OCI-LY7 (cell line): ENCODE measurements at regions not wholly inside any gene's neighbourhood (a gene's known extent, or its start where the extent isn't known, plus 50 kb on each side); places are given as distances from the start of the nearest gene placed in this dataset.

Source experiments
- BruUV-seq: library from RNA; stranded (reverse); fragments of 400-500 nt; replicated peaks from 2 replicates; lab custom pipeline; 2021; lab: Mats Ljungman, UMichigan
- CTCF ChIA-PET: fragments of 300-600 bp; sonication (Branson Sonifier 250); formaldehyde crosslinking; loops from one replicate; lab custom pipeline; 2022; ENCODE audit warnings: antibody characterized with exemption; ENCODE audit not compliant: unreplicated experiment; lab: Charles Lee
- POLR2A ChIA-PET: fragments of 300-600 bp; sonication (Branson Sonifier 250); formaldehyde crosslinking; loops from one replicate; lab custom pipeline; 2022; ENCODE audit warnings: antibody characterized with exemption; lab: Charles Lee
- DNase-seq: peaks from one replicate; pipeline ENCODE4 v3.0.0-alpha.2; 2015; ENCODE audit warnings: low spot score
- H2AFZ ChIP-seq: fragments of 200-600 bp; sonication (generic), shearing (Covaris generic); 2 replicates; pipeline ENCODE4 v1.6.1; 2014; ENCODE audit warnings: mild to moderate bottlenecking, antibody characterized with exemption, low read length, moderate library complexity
- H3K27ac ChIP-seq: fragments of 200-600 bp; sonication (generic); 2 replicates; pipeline ENCODE4 v1.5.1; 2014; ENCODE audit warnings: mixed run types, low read depth, mild to moderate bottlenecking, moderate library complexity, low read length, inconsistent platforms; ENCODE audit not compliant: poor library complexity, severe bottlenecking
- H3K36me3 ChIP-seq: fragments of 200-600 bp; sonication (generic); 2 replicates; pipeline ENCODE4 v1.6.1; 2014; ENCODE audit warnings: mild to moderate bottlenecking, antibody characterized with exemption, low read length, moderate library complexity, mixed read lengths; ENCODE audit not compliant: insufficient read depth
- H3K4me1 ChIP-seq: fragments of 200-600 bp; sonication (generic); 2 replicates; pipeline ENCODE4 v1.5.1; 2014; ENCODE audit warnings: mild to moderate bottlenecking, low read length; ENCODE audit not compliant: insufficient read depth, poor library complexity, severe bottlenecking
- H3K4me2 ChIP-seq: fragments of 200-600 bp; sonication (generic); 2 replicates; pipeline ENCODE4 v1.6.1; 2014; ENCODE audit warnings: mild to moderate bottlenecking, low read length
- H3K4me3 ChIP-seq: fragments of 200-600 bp; sonication (generic); 2 replicates; pipeline ENCODE4 v1.5.1; 2014; ENCODE audit warnings: mild to moderate bottlenecking, low read depth, low read length; ENCODE audit not compliant: poor library complexity, severe bottlenecking
- H3K79me2 ChIP-seq: fragments of 200-600 bp; sonication (generic); 2 replicates; pipeline ENCODE4 v1.6.1; 2016; ENCODE audit warnings: low read depth, mild to moderate bottlenecking, low read length, moderate library complexity, mixed read lengths; ENCODE audit not compliant: insufficient read depth
- H3K9me2 ChIP-seq: fragments of 200-600 bp; sonication (generic); 2 replicates; pipeline ENCODE4 v1.6.1; 2016; ENCODE audit warnings: mild to moderate bottlenecking, low read length, mixed read lengths; ENCODE audit not compliant: insufficient read depth
- H3K9me3 ChIP-seq: fragments of 200-600 bp; sonication (generic); 2 replicates; pipeline ENCODE4 v1.6.1; 2014; ENCODE audit warnings: mild to moderate bottlenecking, mixed run types, low read length, mixed read lengths
- H4K20me1 ChIP-seq: fragments of 200-600 bp; sonication (generic); 2 replicates; pipeline ENCODE4 v1.6.1; 2014; ENCODE audit warnings: mild to moderate bottlenecking, antibody characterized with exemption, low read length, moderate library complexity, mixed read lengths; ENCODE audit not compliant: insufficient read depth
- EZH2phosphoT487 ChIP-seq: fragments of 200-600 bp; sonication (generic); IDR thresholded peaks from 2 replicates; pipeline ENCODE4 v1.6.1; 2018; ENCODE audit warnings: low read depth, borderline replicate concordance, mild to moderate bottlenecking, mixed run types, antibody characterized with exemption, low read length, moderate library complexity, mixed read lengths
- intact Hi-C: fragments of 100-400 bp; cut with micrococcal nuclease; formaldehyde crosslinking; loops from one replicate; pipeline ENCODE4 v1.10.0; 2022; ENCODE audit not compliant: unreplicated experiment
- TF ChIP-seq, protein P1 (sequence below): fragments of 200-600 bp; sonication (generic); conservative IDR thresholded peaks from 2 replicates; pipeline ENCODE4 v1.5.1; 2014; ENCODE audit warnings: mild to moderate bottlenecking, antibody characterized with exemption, low read length, moderate library complexity, mixed read lengths

- no TSS peak for BruUV-seq
- H3K36me3 ChIP-seq = no peaks in the 10 kb centered on the region
Observed at GRCh38 chr7:68256295-68256694, 1259.7 kb downstream of the TYW1 start.

GRCh38 chr7:68258609-68259008, 1262.0 kb downstream of the TYW1 start:
- H3K4me3 ChIP-seq = no peak overlapping the region
- H3K79me2 ChIP-seq = no peaks in the 10 kb centered on the region
- no peaks in the 10 kb centered on the region for H3K9me3 ChIP-seq
- intact Hi-C loops = no loop called here
- DNase-seq = no peak
- no peaks in the 10 kb centered on the region for H3K4me1 ChIP-seq
- CTCF ChIA-PET = no interaction called here
- no peak overlapping the region for H3K4me2 ChIP-seq
- no TSS peak for BruUV-seq
- H4K20me1 ChIP-seq = no peaks in the 10 kb centered on the region
- POLR2A ChIA-PET = no interaction called here
- no peaks in the 10 kb centered on the region for H3K36me3 ChIP-seq
- no peak overlapping the region for H2AFZ ChIP-seq
- TF ChIP-seq, protein P1, sequence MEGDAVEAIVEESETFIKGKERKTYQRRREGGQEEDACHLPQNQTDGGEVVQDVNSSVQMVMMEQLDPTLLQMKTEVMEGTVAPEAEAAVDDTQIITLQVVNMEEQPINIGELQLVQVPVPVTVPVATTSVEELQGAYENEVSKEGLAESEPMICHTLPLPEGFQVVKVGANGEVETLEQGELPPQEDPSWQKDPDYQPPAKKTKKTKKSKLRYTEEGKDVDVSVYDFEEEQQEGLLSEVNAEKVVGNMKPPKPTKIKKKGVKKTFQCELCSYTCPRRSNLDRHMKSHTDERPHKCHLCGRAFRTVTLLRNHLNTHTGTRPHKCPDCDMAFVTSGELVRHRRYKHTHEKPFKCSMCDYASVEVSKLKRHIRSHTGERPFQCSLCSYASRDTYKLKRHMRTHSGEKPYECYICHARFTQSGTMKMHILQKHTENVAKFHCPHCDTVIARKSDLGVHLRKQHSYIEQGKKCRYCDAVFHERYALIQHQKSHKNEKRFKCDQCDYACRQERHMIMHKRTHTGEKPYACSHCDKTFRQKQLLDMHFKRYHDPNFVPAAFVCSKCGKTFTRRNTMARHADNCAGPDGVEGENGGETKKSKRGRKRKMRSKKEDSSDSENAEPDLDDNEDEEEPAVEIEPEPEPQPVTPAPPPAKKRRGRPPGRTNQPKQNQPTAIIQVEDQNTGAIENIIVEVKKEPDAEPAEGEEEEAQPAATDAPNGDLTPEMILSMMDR = no peak
- TF ChIP-seq EZH2phosphoT487 = no peak
- H3K27ac ChIP-seq = no peak overlapping the region
- H3K9me2 ChIP-seq = no peaks in the 10 kb centered on the region

More at GRCh38 chr7:68256295-68256694, 1259.7 kb downstream of the TYW1 start:
- intact Hi-C loops = no loop called here
- H3K4me2 ChIP-seq = no peak overlapping the region
- H3K4me1 ChIP-seq = no peaks in the 10 kb centered on the region
- TF ChIP-seq, protein P1 = no peak
- no peak for TF ChIP-seq EZH2phosphoT487
- H3K27ac ChIP-seq = no peak overlapping the region
- POLR2A ChIA-PET = interaction anchor here (0.6 kb wide), 1 partner anchor 11 kb away, joined by 4 read pairs; no protein-coding TSS in a partner anchor
- no peak for DNase-seq
- CTCF ChIA-PET = no interaction called here
- H3K4me3 ChIP-seq = no peak overlapping the region
- no peak overlapping the region for H2AFZ ChIP-seq
- no peaks in the 10 kb centered on the region for H3K9me2 ChIP-seq
- no peaks in the 10 kb centered on the region for H3K79me2 ChIP-seq
- H3K9me3 ChIP-seq = no peaks in the 10 kb centered on the region
- no peaks in the 10 kb centered on the region for H4K20me1 ChIP-seq

DNA sequence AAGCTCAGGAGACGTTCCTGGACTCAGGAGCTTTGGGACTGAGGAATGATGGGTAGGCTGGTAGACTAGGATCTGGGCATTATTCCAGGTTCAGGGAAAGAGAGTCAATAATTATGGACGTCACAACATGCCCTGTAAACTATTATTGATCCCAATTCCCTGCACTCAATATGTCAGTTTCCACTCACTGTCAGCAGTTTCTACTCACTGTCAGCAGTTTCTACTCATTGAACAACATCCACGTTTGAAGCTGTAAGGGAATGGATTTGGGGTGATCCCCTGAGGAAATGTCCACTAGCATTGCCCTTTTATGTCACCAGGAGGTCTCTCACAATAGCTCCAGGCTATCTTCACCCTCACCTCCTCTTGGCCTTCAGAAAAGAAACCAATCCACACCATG, 1268.6 kb downstream of the TYW1 start:
- intact Hi-C loops = no loop called here
- Histone ChIP-seq H3K4me2 (no peak overlapping the region), H3K79me2 (no peaks in the 10 kb centered on the region), H3K9me2 (no peaks in the 10 kb centered on the region), H2AFZ (no peak overlapping the region), H3K27ac (no peak overlapping the region), H3K4me1 (no peaks in the 10 kb centered on the region), H3K36me3 (no peaks in the 10 kb centered on the region), H3K9me3 (0 out of 2 replicates have a peak, but pooled peaks cover 8% of the 10 kb centered on the region), H4K20me1 (no peaks in the 10 kb centered on the region), H3K4me3 (no peak overlapping the region)
- no TSS peak for BruUV-seq
- ChIA-PET POLR2A (no interaction called here), CTCF (no interaction called here)
- TF ChIP-seq, protein P1 = no peak
- DNase-seq = no peak
